SK-N-SH treated with all-trans-retinoic acid at 6 μM for 48 hours (cell line): ENCODE measurements at regions not wholly inside any gene's neighbourhood (a gene's known extent, or its start where the extent isn't known, plus 50 kb on each side); places are given as distances from the start of the nearest gene placed in this dataset.

ENCODE experiments used
- ARNTL ChIP-seq: fragments of 450-650 bp; formaldehyde crosslinking; IDR thresholded peaks from 2 replicates; pipeline ENCODE4 v1.5.0; 2020; ENCODE audit warnings: low read depth, mild to moderate bottlenecking, moderate library complexity, borderline replicate concordance
- ISL1 ChIP-seq: fragments of 250-450 bp; sonication (Bioruptor Pico); IDR thresholded peaks from 2 replicates; pipeline ENCODE4 v2.1.2; 2022; ENCODE audit warnings: mild to moderate bottlenecking, moderate library complexity
- PATZ1 ChIP-seq: fragments of 250-450 bp; sonication (Bioruptor Pico); IDR thresholded peaks from 2 replicates; pipeline ENCODE4 v1.8.0; 2020; ENCODE audit warnings: mild to moderate bottlenecking, moderate library complexity, borderline replicate concordance
- POU6F1 ChIP-seq: fragments of 250-450 bp; sonication (Bioruptor Pico); IDR thresholded peaks from 2 replicates; pipeline ENCODE4 v1.8.0; 2021; ENCODE audit warnings: low read depth, mild to moderate bottlenecking, moderate library complexity, borderline replicate concordance
- RARB ChIP-seq: fragments of 250-450 bp; sonication (Bioruptor Pico); IDR thresholded peaks from 2 replicates; pipeline ENCODE4 v1.8.0; 2021; ENCODE audit warnings: mild to moderate bottlenecking, moderate library complexity
- TSHZ2 ChIP-seq: fragments of 250-450 bp; sonication (Bioruptor Pico); IDR thresholded peaks from 2 replicates; pipeline ENCODE4 v1.5.0; 2020; ENCODE audit warnings: mild to moderate bottlenecking, moderate library complexity
- ZFP30 ChIP-seq: fragments of 450-650 bp; formaldehyde crosslinking; IDR thresholded peaks from 2 replicates; pipeline ENCODE4 v1.5.0; 2022; ENCODE audit warnings: mild to moderate bottlenecking, moderate library complexity

- no peak for TF ChIP-seq RARB (CRISPR knock-in tag)
- no peak for TF ChIP-seq ZFP30 (CRISPR knock-in tag)
- no peak for TF ChIP-seq ARNTL (CRISPR knock-in tag)
- no peak for TF ChIP-seq PATZ1
- TF ChIP-seq ISL1 (CRISPR knock-in tag), result no peak
- no peak for TF ChIP-seq POU6F1
- TF ChIP-seq TSHZ2 (CRISPR knock-in tag), result no peak
Observed at GRCh38 chrX:13893826-13894225, 76.9 kb upstream of the GPM6B start.
